K562 (cell line): ENCODE measurements at regions not wholly inside any gene's neighbourhood (a gene's known extent, or its start where the extent isn't known, plus 50 kb on each side); places are given as distances from the start of the nearest gene placed in this dataset.

ENCODE experiments used
- ATAC-seq: fragments of 200-7000 bp; cut with Tn5 transposase; 3 replicates; pipeline ENCODE4 v1.9.1; 2020; ENCODE audit warnings: moderate library complexity
- BruUV-seq: library from RNA; stranded (reverse); fragments of 400-500 nt; replicated peaks from 2 replicates; lab custom pipeline; 2021; lab: Mats Ljungman, UMichigan
- CTCF ChIA-PET: fragments of 300-600 bp; formaldehyde crosslinking; extraction: SDS; loops from one replicate; lab custom pipeline; 2021; ENCODE audit warnings: low intra/inter-chr PET ratio; lab: Yijun Ruan, JAX
- POLR2A ChIA-PET: fragments of 300-600, 350-650 bp; sonication (Branson Sonifier 250); formaldehyde crosslinking; extraction: SDS; loops from one replicate; lab custom pipeline; 2021; ENCODE audit warnings: antibody characterized with exemption, inconsistent platforms; lab: Yijun Ruan, JAX
- DNase-seq, 4 experiments: peaks; one replicate each; pipeline versions ENCODE4 v3.0.0 to v3.0.0-alpha.2; 2011 to 2018; ENCODE audit warnings: low spot score in 3 of 4, mixed read lengths in 3 of 4; ENCODE audit errors: extremely low read depth in 1 of 4
- FAIRE-seq: peaks from 2 replicates; lab custom pipeline; 2011; peaks lifted over from hg19 to GRCh38; lab: Jason Lieb, UNC
- H2AFZ ChIP-seq: 2 replicates; pipeline ENCODE4 v1.6.0; 2011; ENCODE audit warnings: low read depth, low read length, control low read depth, inconsistent platforms
- H3K27ac ChIP-seq: fragments of 200-600 bp; 3 replicates; pipeline ENCODE4 v1.8.0; 2011; ENCODE audit warnings: low read depth, mild to moderate bottlenecking, control low read depth, inconsistent platforms, low read length, moderate library complexity, mixed read lengths; ENCODE audit errors: extremely low read depth
- H3K27me3 ChIP-seq, 2 experiments: fragments of 300-600 bp in 1 of 2; 2 replicates in 1 of 2; 3 replicates in 1 of 2; pipeline versions ENCODE4 v1.6.0 to v1.8.0; 2011; ENCODE audit warnings: inconsistent platforms in 2 of 2, low read length in 2 of 2, mild to moderate bottlenecking in 1 of 2, mixed read lengths in 1 of 2, moderate library complexity in 1 of 2; ENCODE audit not compliant: control insufficient read depth in 2 of 2, insufficient read depth in 2 of 2
- H3K36me3 ChIP-seq: fragments of 300-600 bp; 3 replicates; pipeline ENCODE4 v1.8.0; 2011; ENCODE audit warnings: mild to moderate bottlenecking, low read length, inconsistent platforms; ENCODE audit not compliant: control insufficient read depth, insufficient read depth
- H3K4me1 ChIP-seq, 2 experiments: fragments of 200-600 bp in 1 of 2; replicated peaks in 1 of 2; 2 replicates in 1 of 2; 3 replicates in 1 of 2; pipeline versions ENCODE4 v1.5.1 to v1.8.0; 2011; ENCODE audit warnings: inconsistent platforms in 2 of 2, low read length in 2 of 2, mild to moderate bottlenecking in 1 of 2, mixed read lengths in 1 of 2, moderate library complexity in 1 of 2; ENCODE audit not compliant: control insufficient read depth in 2 of 2, insufficient read depth in 2 of 2
- H3K4me2 ChIP-seq: 2 replicates; pipeline ENCODE4 v1.6.1; 2011; ENCODE audit warnings: low read length, control low read depth, inconsistent platforms, mixed read lengths; ENCODE audit not compliant: insufficient read depth
- H3K4me3 ChIP-seq: fragments of 200-600 bp; sonication (generic), shearing (Covaris generic); 2 replicates; pipeline ENCODE4 v1.5.1; 2016; ENCODE audit warnings: control low read depth, inconsistent platforms
- H3K79me2 ChIP-seq: fragments of 200-600 bp; 3 replicates; pipeline ENCODE4 v1.8.0; 2011; ENCODE audit warnings: low read length, inconsistent platforms; ENCODE audit not compliant: control insufficient read depth, insufficient read depth
- H3K9ac ChIP-seq, 2 experiments: 2 replicates each; pipeline versions ENCODE4 v1.6.0 to v1.6.1; 2011; ENCODE audit warnings: low read depth in 2 of 2, low read length in 2 of 2, control low read depth in 1 of 2, inconsistent platforms in 1 of 2, mild to moderate bottlenecking in 1 of 2, mixed read lengths in 1 of 2; ENCODE audit not compliant: insufficient read depth in 1 of 2
- H3K9me1 ChIP-seq: one replicate; pipeline ENCODE4 v1.6.0; 2011; ENCODE audit warnings: inconsistent platforms, mild to moderate bottlenecking, low read length, moderate library complexity; ENCODE audit not compliant: control insufficient read depth, insufficient read depth
- H3K9me3 ChIP-seq: replicated peaks from 2 replicates; pipeline ENCODE4 v1.5.1; 2011; ENCODE audit warnings: low read depth, low read length, inconsistent platforms; ENCODE audit not compliant: control insufficient read depth, insufficient read depth
- H4K20me1 ChIP-seq: replicated peaks from 2 replicates; pipeline ENCODE4 v1.6.1; 2011; ENCODE audit warnings: low read length, inconsistent platforms, mixed read lengths; ENCODE audit not compliant: control insufficient read depth, insufficient read depth
- CHCHD3 ChIP-seq: fragments of 250-450 bp; sonication (Bioruptor Pico); IDR thresholded peaks from 2 replicates; pipeline ENCODE4 v2.1.2; 2022; ENCODE audit warnings: mild to moderate bottlenecking
- DEAF1 ChIP-seq: fragments of 450-650 bp; formaldehyde crosslinking; IDR thresholded peaks from 2 replicates; pipeline ENCODE4 v1.4.0; 2020; ENCODE audit warnings: mild to moderate bottlenecking, moderate library complexity
- KLF1 ChIP-seq: fragments of 450-650 bp; IDR thresholded peaks from 2 replicates; pipeline ENCODE4 v1.6.1; 2016; ENCODE audit warnings: missing genetic modification characterization, missing compliant biosample characterization
- MTA2 ChIP-seq: fragments of 450-650 bp; IDR thresholded peaks from 2 replicates; pipeline ENCODE4 v1.6.1; 2016; ENCODE audit warnings: low read depth
- MYNN ChIP-seq, 2 experiments: sonication (generic); formaldehyde crosslinking in 1 of 2; IDR thresholded peaks; 2 replicates each; pipeline versions ENCODE4 v1.5.0 to v1.6.1; 2016 to 2020; ENCODE audit warnings: antibody characterized with exemption in 1 of 2, missing genetic modification reagents in 1 of 2
- SRSF9 ChIP-seq: fragments of 200-400 bp; formaldehyde crosslinking; IDR thresholded peaks from 2 replicates; pipeline ENCODE4 v1.6.1; 2017; ENCODE audit warnings: low read depth, low read length, borderline replicate concordance
- YY1 ChIP-seq, 3 experiments: IDR thresholded peaks; 2 replicates each; pipeline ENCODE4 v1.6.1; 2011; ENCODE audit warnings: low read length in 2 of 3, mild to moderate bottlenecking in 2 of 3, moderate library complexity in 2 of 3, borderline replicate concordance in 1 of 3, control low read depth in 1 of 3, low read depth in 1 of 3; ENCODE audit not compliant: insufficient read depth in 3 of 3, insufficient replicate concordance in 2 of 3, control insufficient read depth in 1 of 3, insufficient read length in 1 of 3; ENCODE audit errors: extremely low read depth in 1 of 3
- ZNF224 ChIP-seq: sonication (generic); formaldehyde crosslinking; IDR thresholded peaks from 2 replicates; pipeline ENCODE4 v1.8.0; 2022; ENCODE audit warnings: mild to moderate bottlenecking, missing genetic modification reagents
- ZNF24 ChIP-seq: fragments of 450-650 bp; IDR thresholded peaks from 2 replicates; pipeline ENCODE4 v1.6.1; 2016
- ZNF253 ChIP-seq: fragments of 250-450 bp; sonication (Bioruptor Pico); conservative IDR thresholded peaks from 2 replicates; pipeline ENCODE4 v1.6.1; 2021; ENCODE audit warnings: mild to moderate bottlenecking
- ZNF318 ChIP-seq, 2 experiments: fragments of 450-650 bp; IDR thresholded peaks; 2 replicates each; pipeline ENCODE4 v1.6.1; 2016; ENCODE audit warnings: mild to moderate bottlenecking in 2 of 2, borderline replicate concordance in 1 of 2, low read depth in 1 of 2, moderate library complexity in 1 of 2
- ZNF766 ChIP-seq: fragments of 200-800 bp; sonication (Bioruptor generic); conservative IDR thresholded peaks from 2 replicates; pipeline ENCODE4 v1.6.1; 2016; ENCODE audit warnings: missing genetic modification characterization, missing compliant biosample characterization
- ZNF778 ChIP-seq: fragments of 450-650 bp; formaldehyde crosslinking; IDR thresholded peaks from 2 replicates; pipeline ENCODE4 v1.4.0; 2020; ENCODE audit warnings: mild to moderate bottlenecking, moderate library complexity
- WGBS: fragments of 100-300 bp; shearing (Covaris generic); methylation state at CpG from one replicate; pipeline ENCODE4 v1.1.6; 2016; ENCODE audit warnings: low coverage, mixed read lengths; ENCODE audit not compliant: insufficient coverage; ENCODE audit errors: missing lambda C conversion rate; 5-methylcytosine and 5-hydroxymethylcytosine counted together
- in situ Hi-C: fragments of 300-500 bp; cut with MboI; formaldehyde crosslinking; loops from 4 replicates; pipeline ENCODE4 v1.15.0; 2018; ENCODE audit warnings: inconsistent platforms, mixed read lengths
- intact Hi-C: fragments of 100-400 bp; cut with micrococcal nuclease; formaldehyde crosslinking; loops from 2 replicates; pipeline ENCODE4 v1.14.2; 2022

GRCh38 chr15:92527197-92527596 lies 128.4 kb downstream of the FAM174B start:
- Histone ChIP-seq H3K9me1 (no peaks in the 10 kb centered on the region), H2AFZ (no peak overlapping the region), H3K4me3 (no peak overlapping the region), H3K4me1 (no peaks in the 10 kb centered on the region), H4K20me1 (no peaks in the 10 kb centered on the region), H3K79me2 (no peaks in the 10 kb centered on the region), H3K27ac (no peak overlapping the region), H3K9ac (no peak overlapping the region), H3K9me3 (no peaks in the 10 kb centered on the region), H3K4me2 (no peak overlapping the region), H3K36me3 (no peaks in the 10 kb centered on the region), H3K27me3 (peaks cover 0 to 6% of the 10 kb centered on the region in 2 experiments; a peak in 2 of 5 replicates)
- intact Hi-C loops (loop anchor here (10.0 kb wide), 1 partner anchor 432 kb away; no protein-coding TSS in a partner anchor), in situ Hi-C loops (no loop called here)
- DNase-seq (no peak), ATAC-seq (no peak), FAIRE-seq (no peak)
- BruUV-seq: no TSS peak
- CTCF ChIA-PET: no interaction called here
- TF ChIP-seq ZNF24 (no peak), KLF1 (tag) (no peak), ZNF253 (CRISPR knock-in tag) (no peak), ZNF778 (CRISPR knock-in tag) (no peak), YY1 (IDR thresholded peaks at IDR 0.05; ENCODE audit: borderline replicate concordance in 1 of 3, control insufficient read depth in 1 of 3, extremely low read depth in 1 of 3, insufficient read depth in 3 of 3, insufficient read length in 1 of 3, insufficient replicate concordance in 2 of 3, low read depth in 1 of 3, low read length in 2 of 3) (no peak), CHCHD3 (CRISPR knock-in tag) (no peak), MTA2 (no peak), SRSF9 (no peak), MYNN (IDR thresholded peaks at IDR 0.05) (no peak), MYNN (CRISPR knock-in tag; IDR thresholded peaks at IDR 0.05) (no peak), ZNF224 (CRISPR knock-in tag) (no peak), ZNF766 (CRISPR knock-in tag) (no peak), DEAF1 (CRISPR knock-in tag) (no peak), ZNF318 (IDR thresholded peaks at IDR 0.05; ENCODE audit: borderline replicate concordance in 1 of 2, low read depth in 1 of 2) (no peak)
- WGBS: 0% methylated on average over 2 of the region's 2 CpGs
- POLR2A ChIA-PET: interaction anchor here (0.6 kb wide), 1 partner anchor 8 kb away, joined by 3 read pairs; no protein-coding TSS in a partner anchor
